Natural killer cell (primary cell): ENCODE measurements at regions not wholly inside any gene's neighbourhood (a gene's known extent, or its start where the extent isn't known, plus 50 kb on each side); places are given as distances from the start of the nearest gene placed in this dataset.

ENCODE experiments used
- ATAC-seq, 3 donors: fragments of 150-1000 bp in 2 of 3; fragments of 200-7000 bp in 1 of 3; cut with Tn5 transposase; 1 replicate in 1 of 3; 2 replicates in 2 of 3; pipeline ENCODE4 v1.10.0; 2021; ENCODE audit warnings: mild to moderate bottlenecking in 2 of 3, moderate library complexity in 2 of 3
- DNase-seq, 2 donors: peaks; one replicate each; pipeline versions ENCODE4 v3.0.0 to v3.0.0-alpha.2; 2013 to 2021; ENCODE audit warnings: mixed read lengths in 1 of 2
- H3K27ac ChIP-seq: one replicate; pipeline ENCODE4 v1.5.1; 2013; ENCODE audit warnings: mild to moderate bottlenecking, low read length
- H3K27me3 ChIP-seq: one replicate; pipeline ENCODE4 v1.6.1; 2013; ENCODE audit warnings: low read length; ENCODE audit not compliant: control insufficient read depth, insufficient read depth
- H3K36me3 ChIP-seq: one replicate; pipeline ENCODE4 v1.6.1; 2013; ENCODE audit warnings: low read length; ENCODE audit not compliant: control insufficient read depth, insufficient read depth
- H3K4me1 ChIP-seq: one replicate; pipeline ENCODE4 v1.6.1; 2013; ENCODE audit warnings: low read length; ENCODE audit not compliant: control insufficient read depth, insufficient read depth
- H3K4me3 ChIP-seq: one replicate; pipeline ENCODE4 v1.5.1; 2013; ENCODE audit warnings: low read length
- H3K9me3 ChIP-seq: one replicate; pipeline ENCODE4 v1.6.1; 2013; ENCODE audit warnings: low read length; ENCODE audit not compliant: control insufficient read depth, insufficient read depth
- H3K27ac Mint-ChIP-seq, 2 donors: one replicate each; pipeline ENCODE4 v1.8.0; 2022; ENCODE audit warnings: mild to moderate bottlenecking in 2 of 2, mixed read lengths in 2 of 2, moderate library complexity in 1 of 2
- H3K27me3 Mint-ChIP-seq, 2 donors: one replicate each; pipeline ENCODE4 v1.8.0; 2022; ENCODE audit warnings: low read depth in 2 of 2, mixed read lengths in 2 of 2
- H3K36me3 Mint-ChIP-seq: one replicate; pipeline ENCODE4 v1.8.0; 2022; ENCODE audit warnings: mixed read lengths
- H3K4me1 Mint-ChIP-seq, 2 donors: one replicate each; pipeline ENCODE4 v1.8.0; 2022; ENCODE audit warnings: mixed read lengths in 2 of 2
- H3K4me3 Mint-ChIP-seq: one replicate; pipeline ENCODE4 v1.8.0; 2022; ENCODE audit warnings: mild to moderate bottlenecking, moderate library complexity, mixed read lengths
- H3K9me3 Mint-ChIP-seq, 2 donors: one replicate each; pipeline ENCODE4 v1.8.0; 2022; ENCODE audit warnings: mixed read lengths in 2 of 2
- CTCF ChIP-seq: fragments of 200-600 bp; IDR thresholded peaks from one replicate; pipeline ENCODE4 v1.8.0; 2022; ENCODE audit warnings: antibody characterized with exemption
- WGBS: methylation state at CpG from one replicate; pipeline ENCODE4 v1.1.7; 2013; ENCODE audit warnings: missing lambda C conversion rate; ENCODE audit not compliant: insufficient coverage; 5-methylcytosine and 5-hydroxymethylcytosine counted together
- intact Hi-C: fragments of 100-400 bp; cut with micrococcal nuclease; formaldehyde crosslinking; loops from one replicate; pipeline ENCODE4 v1.14.2; 2022

- DNase-seq (no peak), ATAC-seq (no peak)
- Mint-ChIP-seq H3K27ac (no peak overlapping the region), H3K9me3 (peaks cover 0 to 2% of the 10 kb centered on the region in 2 donors), H3K36me3 (no peaks in the 10 kb centered on the region), H3K4me3 (no peak overlapping the region), H3K27me3 (no peaks in the 10 kb centered on the region), H3K4me1 (no peaks in the 10 kb centered on the region)
- Histone ChIP-seq H3K4me3 (no peak overlapping the region), H3K36me3 (no peaks in the 10 kb centered on the region), H3K27me3 (no peaks in the 10 kb centered on the region), H3K4me1 (no peaks in the 10 kb centered on the region), H3K9me3 (no peaks in the 10 kb centered on the region), H3K27ac (no peak overlapping the region)
- no peak for TF ChIP-seq CTCF
- intact Hi-C loops, result no loop called here
- 34% methylated on average over 3 of the region's 3 CpGs for WGBS
Measured at GRCh38 chr15:46315434-46315833, 680.6 kb downstream of the SQOR start.

DNA sequence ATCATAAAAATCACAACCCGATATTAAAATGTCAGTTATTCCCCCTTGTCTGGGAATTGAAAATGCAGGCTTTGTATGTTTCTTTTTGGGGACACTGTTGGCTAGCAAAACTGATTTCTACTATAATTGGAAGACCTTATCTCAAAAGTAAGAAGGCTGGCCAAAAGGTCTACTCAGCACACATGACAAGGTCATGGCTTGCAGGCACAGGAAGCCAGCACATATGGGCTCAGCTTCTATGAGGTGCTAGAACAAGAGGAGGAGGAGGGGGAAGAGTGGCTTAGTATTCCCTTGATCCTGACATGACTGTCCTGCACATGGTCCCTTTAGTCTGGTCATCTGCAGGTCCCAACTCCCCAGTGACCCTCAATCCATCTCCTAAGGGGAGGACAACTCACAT is 681.2 kb downstream of the SQOR start:
- Mint-ChIP-seq H3K27ac (no peak overlapping the region), H3K27me3 (no peaks in the 10 kb centered on the region), H3K9me3 (peaks cover 0 to 6% of the 10 kb centered on the region in 2 donors), H3K36me3 (no peaks in the 10 kb centered on the region), H3K4me3 (no peak overlapping the region), H3K4me1 (no peaks in the 10 kb centered on the region)
- H3K27ac ChIP-seq, result no peak overlapping the region
- DNase-seq (no peak), ATAC-seq (no peak)
- TF ChIP-seq CTCF, result no peak
- no peaks in the 10 kb centered on the region for H3K27me3 ChIP-seq
- no peak overlapping the region for H3K4me3 ChIP-seq
- 100% methylated on average over 1 of the region's 1 CpG for WGBS
- H3K9me3 ChIP-seq, result no peaks in the 10 kb centered on the region
- intact Hi-C loops, result no loop called here
- H3K36me3 ChIP-seq, result no peaks in the 10 kb centered on the region
- H3K4me1 ChIP-seq, result no peaks in the 10 kb centered on the region

GRCh38 chr15:46317029-46317428 is 682.2 kb downstream of the SQOR start:
- no peak for TF ChIP-seq CTCF
- Mint-ChIP-seq H3K36me3 (no peaks in the 10 kb centered on the region), H3K27me3 (no peaks in the 10 kb centered on the region), H3K27ac (no peak overlapping the region), H3K4me3 (no peak overlapping the region), H3K4me1 (no peaks in the 10 kb centered on the region), H3K9me3 (peaks cover 0 to 6% of the 10 kb centered on the region in 2 donors)
- no peak overlapping the region for H3K27ac ChIP-seq
- no peaks in the 10 kb centered on the region for H3K27me3 ChIP-seq
- H3K36me3 ChIP-seq, result no peaks in the 10 kb centered on the region
- DNase-seq (no peak), ATAC-seq (no peak)
- WGBS, result 83% methylated on average over 2 of the region's 2 CpGs
- H3K9me3 ChIP-seq, result no peaks in the 10 kb centered on the region
- H3K4me3 ChIP-seq, result no peak overlapping the region
- intact Hi-C loops, result no loop called here
- H3K4me1 ChIP-seq, result no peaks in the 10 kb centered on the region

- intact Hi-C loops, result no loop called here
- no peak for TF ChIP-seq CTCF
- Histone ChIP-seq H3K27ac (no peak overlapping the region), H3K4me3 (no peak overlapping the region), H3K27me3 (no peaks in the 10 kb centered on the region), H3K4me1 (no peaks in the 10 kb centered on the region), H3K36me3 (no peaks in the 10 kb centered on the region), H3K9me3 (no peaks in the 10 kb centered on the region)
- H3K36me3 Mint-ChIP-seq, result no peaks in the 10 kb centered on the region
- ATAC-seq (no peak), DNase-seq (no peak)
- peaks cover 3 to 4% of the 10 kb centered on the region in 2 donors for H3K9me3 Mint-ChIP-seq
- WGBS, result 80% methylated on average over 2 of the region's 3 CpGs
- no peaks in the 10 kb centered on the region for H3K27me3 Mint-ChIP-seq
- H3K4me1 Mint-ChIP-seq, result no peaks in the 10 kb centered on the region
- H3K27ac Mint-ChIP-seq, result no peak overlapping the region
- no peak overlapping the region for H3K4me3 Mint-ChIP-seq
Measured at GRCh38 chr15:46322753-46323152, 687.9 kb downstream of the SQOR start.
